ENCODE measurements at regions not wholly inside any gene's neighbourhood (a gene's known extent, or its start where the extent isn't known, plus 50 kb on each side); places are given as distances from the start of the nearest gene placed in this dataset.

DNA sequence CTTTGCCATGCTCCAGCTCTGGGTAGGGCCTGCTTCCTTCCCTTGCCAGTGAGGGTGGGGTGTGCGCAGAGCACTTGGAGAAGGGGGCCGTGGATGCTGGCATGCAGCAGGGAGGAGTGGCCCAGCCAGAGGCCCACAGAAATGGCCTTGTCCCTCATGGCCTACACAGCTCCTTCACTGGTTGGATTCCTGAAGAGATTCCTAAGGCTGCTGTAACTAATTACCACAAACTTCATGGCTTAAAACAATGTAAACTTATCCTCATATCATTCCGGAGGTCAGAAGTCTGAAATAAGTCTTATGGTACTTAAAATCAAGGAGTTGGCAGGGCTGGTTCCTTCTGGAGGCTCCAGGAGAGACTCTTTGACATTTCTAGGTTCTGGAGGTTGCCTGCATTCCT, 195.2 kb downstream of the GLI2 start:
- Histone ChIP-seq H2AFZ (ENCODE audit: low read length) (no peak overlapping the region), H3K9me2 (replicated peaks; ENCODE audit: low read depth, low read length) (no peaks in the 10 kb centered on the region), H3K27me3 (ENCODE audit: insufficient read depth, low read length, poor library complexity, severe bottlenecking) (no peaks in the 10 kb centered on the region), H4K20me1 (ENCODE audit: insufficient read depth, low read length, poor library complexity, severe bottlenecking) (no peaks in the 10 kb centered on the region), H3K4me2 (ENCODE audit: low read depth, low read length, poor library complexity, severe bottlenecking) (no peak overlapping the region), H3K4me1 (ENCODE audit: insufficient read depth, low read length, poor library complexity, severe bottlenecking) (no peaks in the 10 kb centered on the region), H3F3A (ENCODE audit: low read depth) (no peaks in the 10 kb centered on the region), H3K4me3 (ENCODE audit: low read length, poor library complexity, severe bottlenecking) (no peak overlapping the region), H3K79me2 (ENCODE audit: insufficient read depth, low read length) (no peaks in the 10 kb centered on the region), H3K36me3 (ENCODE audit: insufficient read depth, low read length) (no peaks in the 10 kb centered on the region), H3K9me3 (ENCODE audit: insufficient read depth, low read depth, low read length) (no peaks in the 10 kb centered on the region), H3K9ac (ENCODE audit: low read depth, low read length, poor library complexity, severe bottlenecking) (no peak overlapping the region)
- TF ChIP-seq, protein P1, sequence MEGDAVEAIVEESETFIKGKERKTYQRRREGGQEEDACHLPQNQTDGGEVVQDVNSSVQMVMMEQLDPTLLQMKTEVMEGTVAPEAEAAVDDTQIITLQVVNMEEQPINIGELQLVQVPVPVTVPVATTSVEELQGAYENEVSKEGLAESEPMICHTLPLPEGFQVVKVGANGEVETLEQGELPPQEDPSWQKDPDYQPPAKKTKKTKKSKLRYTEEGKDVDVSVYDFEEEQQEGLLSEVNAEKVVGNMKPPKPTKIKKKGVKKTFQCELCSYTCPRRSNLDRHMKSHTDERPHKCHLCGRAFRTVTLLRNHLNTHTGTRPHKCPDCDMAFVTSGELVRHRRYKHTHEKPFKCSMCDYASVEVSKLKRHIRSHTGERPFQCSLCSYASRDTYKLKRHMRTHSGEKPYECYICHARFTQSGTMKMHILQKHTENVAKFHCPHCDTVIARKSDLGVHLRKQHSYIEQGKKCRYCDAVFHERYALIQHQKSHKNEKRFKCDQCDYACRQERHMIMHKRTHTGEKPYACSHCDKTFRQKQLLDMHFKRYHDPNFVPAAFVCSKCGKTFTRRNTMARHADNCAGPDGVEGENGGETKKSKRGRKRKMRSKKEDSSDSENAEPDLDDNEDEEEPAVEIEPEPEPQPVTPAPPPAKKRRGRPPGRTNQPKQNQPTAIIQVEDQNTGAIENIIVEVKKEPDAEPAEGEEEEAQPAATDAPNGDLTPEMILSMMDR (conservative IDR thresholded peaks at IDR 0.05; ENCODE audit: low read length) = no peak
- TF ChIP-seq EZH2phosphoT487 (IDR thresholded peaks at IDR 0.05; ENCODE audit: borderline replicate concordance) = no peak

DNA sequence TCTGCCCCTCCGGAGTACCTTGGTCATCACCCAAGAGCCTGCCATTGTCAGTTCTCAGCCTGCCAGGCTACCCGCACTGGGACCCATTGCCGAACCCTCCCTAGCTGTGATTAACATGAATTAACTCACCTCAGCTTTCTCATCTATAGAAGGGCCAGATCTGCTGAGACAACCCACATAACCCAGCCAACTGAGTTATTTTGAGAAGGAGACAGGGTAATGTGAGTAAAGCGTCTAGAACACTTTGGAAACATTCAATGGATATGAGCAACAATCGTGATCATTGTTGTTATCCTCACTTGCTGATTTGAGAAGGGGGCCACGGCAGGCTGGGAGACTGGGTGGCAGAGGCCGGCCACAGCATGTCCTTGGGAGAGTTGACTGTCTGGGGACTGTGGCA, 196.8 kb downstream of the GLI2 start:
- no peak overlapping the region for H2AFZ ChIP-seq (ENCODE audit: low read length)
- H3K36me3 ChIP-seq (ENCODE audit: insufficient read depth, low read length) = no peaks in the 10 kb centered on the region
- H3K4me1 ChIP-seq (ENCODE audit: insufficient read depth, low read length, poor library complexity, severe bottlenecking) = no peaks in the 10 kb centered on the region

DNA sequence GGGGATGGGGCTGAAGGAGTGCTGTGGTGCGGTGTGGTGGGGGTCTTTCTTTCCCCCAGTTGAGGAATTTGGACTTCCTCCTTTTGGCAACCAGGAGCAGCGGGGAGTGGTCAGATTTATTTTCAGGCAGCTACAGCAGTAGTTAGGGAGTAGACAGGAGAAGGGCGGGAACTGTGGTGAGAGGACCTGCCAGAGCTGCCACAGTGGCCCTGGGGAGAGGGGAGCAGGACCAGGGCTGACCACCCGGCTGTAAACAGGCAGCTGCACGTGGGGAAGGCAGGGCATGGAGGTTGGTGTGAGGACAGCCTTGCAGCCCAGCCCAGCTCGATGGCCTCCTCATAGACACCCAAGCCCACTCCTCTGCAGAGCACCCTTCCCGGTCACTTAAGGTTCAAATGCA, 197.2 kb downstream of the GLI2 start:
- H3K9ac ChIP-seq (ENCODE audit: low read depth, low read length, poor library complexity, severe bottlenecking) = no peak overlapping the region
- TF ChIP-seq, protein P1 (conservative IDR thresholded peaks at IDR 0.05; ENCODE audit: low read length) = no peak
- TF ChIP-seq EZH2phosphoT487 (IDR thresholded peaks at IDR 0.05; ENCODE audit: borderline replicate concordance) = no peak
- no peaks in the 10 kb centered on the region for H4K20me1 ChIP-seq (ENCODE audit: insufficient read depth, low read length, poor library complexity, severe bottlenecking)
- H2AFZ ChIP-seq (ENCODE audit: low read length) = no peak overlapping the region
- H3K4me3 ChIP-seq (ENCODE audit: low read length, poor library complexity, severe bottlenecking) = no peak overlapping the region
- no peaks in the 10 kb centered on the region for H3K4me1 ChIP-seq (ENCODE audit: insufficient read depth, low read length, poor library complexity, severe bottlenecking)
- H3K36me3 ChIP-seq (ENCODE audit: insufficient read depth, low read length) = no peaks in the 10 kb centered on the region
- no peaks in the 10 kb centered on the region for H3K9me2 ChIP-seq (replicated peaks; ENCODE audit: low read depth, low read length)
- no peaks in the 10 kb centered on the region for H3K9me3 ChIP-seq (ENCODE audit: insufficient read depth, low read depth, low read length)
- no peaks in the 10 kb centered on the region for H3K27me3 ChIP-seq (ENCODE audit: insufficient read depth, low read length, poor library complexity, severe bottlenecking)
- H3K4me2 ChIP-seq (ENCODE audit: low read depth, low read length, poor library complexity, severe bottlenecking) = no peak overlapping the region
- H3K79me2 ChIP-seq (ENCODE audit: insufficient read depth, low read length) = no peaks in the 10 kb centered on the region
- H3F3A ChIP-seq (ENCODE audit: low read depth) = no peaks in the 10 kb centered on the region

More for the DNA sequence above, 196.8 kb downstream of the GLI2 start:
- no peak overlapping the region for H3K4me2 ChIP-seq (ENCODE audit: low read depth, low read length, poor library complexity, severe bottlenecking)
- H3F3A ChIP-seq (ENCODE audit: low read depth) = no peaks in the 10 kb centered on the region
- H3K9me3 ChIP-seq (ENCODE audit: insufficient read depth, low read depth, low read length) = no peaks in the 10 kb centered on the region
- H3K4me3 ChIP-seq (ENCODE audit: low read length, poor library complexity, severe bottlenecking) = no peak overlapping the region
- no peaks in the 10 kb centered on the region for H3K79me2 ChIP-seq (ENCODE audit: insufficient read depth, low read length)
- H3K9ac ChIP-seq (ENCODE audit: low read depth, low read length, poor library complexity, severe bottlenecking) = no peak overlapping the region
- H4K20me1 ChIP-seq (ENCODE audit: insufficient read depth, low read length, poor library complexity, severe bottlenecking) = no peaks in the 10 kb centered on the region
- no peaks in the 10 kb centered on the region for H3K9me2 ChIP-seq (replicated peaks; ENCODE audit: low read depth, low read length)
- H3K27me3 ChIP-seq (ENCODE audit: insufficient read depth, low read length, poor library complexity, severe bottlenecking) = no peaks in the 10 kb centered on the region
- TF ChIP-seq, protein P1 (conservative IDR thresholded peaks at IDR 0.05; ENCODE audit: low read length) = no peak
- no peak for TF ChIP-seq EZH2phosphoT487 (IDR thresholded peaks at IDR 0.05; ENCODE audit: borderline replicate concordance)
